ENCODE measurements at regions not wholly inside any gene's neighbourhood (a gene's known extent, or its start where the extent isn't known, plus 50 kb on each side); places are given as distances from the start of the nearest gene placed in this dataset.

- no peak for TF ChIP-seq CTCF (IDR thresholded peaks at IDR 0.05; ENCODE audit: borderline replicate concordance)
- Histone ChIP-seq H3K9me3 (replicated peaks) (peaks cover 12% of the 10 kb centered on the region), H3K36me3 (no peaks in the 10 kb centered on the region), H3K4me3 (no peak overlapping the region), H3K4me1 (no peaks in the 10 kb centered on the region), H3K27me3 (ENCODE audit: low read depth) (no peaks in the 10 kb centered on the region), H3K27ac (replicated peaks) (no peak overlapping the region)
- DNase-seq: no peak
- intact Hi-C loops (cut with micrococcal nuclease): no loop called here
Observed at GRCh38 chr12:30019366-30020140, 235.8 kb upstream of the TMTC1 start.

GRCh38 chr12:30016540-30017055 lies 232.9 kb upstream of the TMTC1 start:
- H3K4me3 ChIP-seq: no peak overlapping the region
- no peaks in the 10 kb centered on the region for H3K4me1 ChIP-seq
- no peaks in the 10 kb centered on the region for H3K27me3 ChIP-seq (ENCODE audit: low read depth)
- H3K27ac ChIP-seq (replicated peaks): no peak overlapping the region
- H3K9me3 ChIP-seq (replicated peaks): peaks cover 10% of the 10 kb centered on the region
- intact Hi-C loops (cut with micrococcal nuclease): no loop called here
- TF ChIP-seq CTCF (IDR thresholded peaks at IDR 0.05; ENCODE audit: borderline replicate concordance): no peak
- no peak for DNase-seq
- no peaks in the 10 kb centered on the region for H3K36me3 ChIP-seq

- Histone ChIP-seq H3K4me1 (no peaks in the 10 kb centered on the region), H3K27me3 (ENCODE audit: low read depth) (no peaks in the 10 kb centered on the region), H3K4me3 (no peak overlapping the region), H3K9me3 (replicated peaks) (peaks cover 10% of the 10 kb centered on the region), H3K36me3 (no peaks in the 10 kb centered on the region), H3K27ac (replicated peaks) (no peak overlapping the region)
- intact Hi-C loops (cut with micrococcal nuclease): no loop called here
- no peak for TF ChIP-seq CTCF (IDR thresholded peaks at IDR 0.05; ENCODE audit: borderline replicate concordance)
- no peak for DNase-seq
Observed at GRCh38 chr12:30015631-30016337, 232.0 kb upstream of the TMTC1 start.

GRCh38 chr12:30014991-30015390 lies 231.2 kb upstream of the TMTC1 start:
- DNase-seq: no peak
- peaks cover 10% of the 10 kb centered on the region for H3K9me3 ChIP-seq (replicated peaks)
- no peak overlapping the region for H3K27ac ChIP-seq (replicated peaks)
- no peaks in the 10 kb centered on the region for H3K4me1 ChIP-seq
- no peak overlapping the region for H3K4me3 ChIP-seq
- no peaks in the 10 kb centered on the region for H3K27me3 ChIP-seq (ENCODE audit: low read depth)
- no peak for TF ChIP-seq CTCF (IDR thresholded peaks at IDR 0.05; ENCODE audit: borderline replicate concordance)
- intact Hi-C loops (cut with micrococcal nuclease): no loop called here
- no peaks in the 10 kb centered on the region for H3K36me3 ChIP-seq

- H3K4me1 ChIP-seq: no peaks in the 10 kb centered on the region
- no peaks in the 10 kb centered on the region for H3K36me3 ChIP-seq
- H3K27ac ChIP-seq (replicated peaks): no peak overlapping the region
- H3K9me3 ChIP-seq (replicated peaks): peaks cover 10% of the 10 kb centered on the region
- H3K4me3 ChIP-seq: no peak overlapping the region
- intact Hi-C loops (cut with micrococcal nuclease): no loop called here
- DNase-seq: no peak
- no peaks in the 10 kb centered on the region for H3K27me3 ChIP-seq (ENCODE audit: low read depth)
- no peak for TF ChIP-seq CTCF (IDR thresholded peaks at IDR 0.05; ENCODE audit: borderline replicate concordance)
Observed at GRCh38 chr12:30012816-30013450, 229.2 kb upstream of the TMTC1 start.
